Naive thymus-derived CD4-positive, alpha-beta T cell (primary cell): ENCODE measurements at regions not wholly inside any gene's neighbourhood (a gene's known extent, or its start where the extent isn't known, plus 50 kb on each side); places are given as distances from the start of the nearest gene placed in this dataset.
A peak's percentile ranks its signal among the peaks of the same experiment; 100 is the strongest.
"Not testable (repeated sequence)": the region's sequence is repeated elsewhere in the genome, so short reads cannot be mapped to it uniquely, and the experiment has no call there.

Experiments used
- ATAC-seq: fragments of 150-1000 bp; cut with Tn5 transposase; 2 replicates; pipeline ENCODE4 v1.10.0; 2021; ENCODE audit warnings: mild to moderate bottlenecking, moderate library complexity
- CTCF ChIA-PET: fragments of 350-600 bp; sonication (Branson Sonifier 250); formaldehyde crosslinking; loops from one replicate; lab custom pipeline; 2021; ENCODE audit warnings: antibody characterized with exemption; lab: Charles Lee
- POLR2A ChIA-PET: fragments of 350-600 bp; sonication (Branson Sonifier 250); formaldehyde crosslinking; loops from one replicate; lab custom pipeline; 2021; ENCODE audit warnings: antibody characterized with exemption, inconsistent platforms; lab: Charles Lee
- DNase-seq, 9 donors: peaks; one replicate each; pipeline versions ENCODE4 v3.0.0 to v3.0.0-alpha.2; 2020 to 2022; ENCODE audit warnings: mixed read lengths in 1 of 9
- H3K27ac ChIP-seq: one replicate; pipeline ENCODE4 v1.7.0; 2013; ENCODE audit warnings: mild to moderate bottlenecking, low read depth, low read length, moderate library complexity
- H3K27me3 ChIP-seq, 2 donors: one replicate each; pipeline ENCODE4 v1.7.0; 2013; ENCODE audit warnings: low read length in 2 of 2, mild to moderate bottlenecking in 2 of 2, moderate library complexity in 2 of 2; ENCODE audit not compliant: control insufficient read depth in 2 of 2, insufficient read depth in 2 of 2
- H3K36me3 ChIP-seq, 3 experiments: 1 replicate in 2 of 3; 2 replicates in 1 of 3; pipeline ENCODE4 v1.7.0; 2013; ENCODE audit warnings: low read length in 3 of 3, mild to moderate bottlenecking in 3 of 3, moderate library complexity in 1 of 3; ENCODE audit not compliant: insufficient read depth in 3 of 3, control insufficient read depth in 2 of 3
- H3K4me1 ChIP-seq, 2 donors: one replicate each; pipeline ENCODE4 v1.7.0; 2013; ENCODE audit warnings: low read length in 2 of 2, mild to moderate bottlenecking in 2 of 2, moderate library complexity in 1 of 2; ENCODE audit not compliant: control insufficient read depth in 2 of 2, insufficient read depth in 2 of 2
- H3K4me3 ChIP-seq: 2 replicates; pipeline ENCODE4 v1.7.0; 2013; ENCODE audit warnings: mild to moderate bottlenecking, low read length
- H3K9me3 ChIP-seq, 3 experiments: 1 replicate in 2 of 3; 2 replicates in 1 of 3; pipeline ENCODE4 v1.7.0; 2013; ENCODE audit warnings: low read length in 3 of 3; ENCODE audit not compliant: control insufficient read depth in 2 of 3
- H3K27ac Mint-ChIP-seq, 9 donors: one replicate each; pipeline ENCODE4 v1.8.0; 2020 to 2022; ENCODE audit warnings: mixed read lengths in 9 of 9, mild to moderate bottlenecking in 8 of 9, moderate library complexity in 5 of 9, inconsistent platforms in 2 of 9
- H3K27me3 Mint-ChIP-seq, 5 donors: one replicate each; pipeline ENCODE4 v1.8.0; 2021 to 2022; ENCODE audit warnings: mixed read lengths in 5 of 5, mild to moderate bottlenecking in 1 of 5
- H3K36me3 Mint-ChIP-seq, 5 donors: one replicate each; pipeline ENCODE4 v1.8.0; 2020 to 2022; ENCODE audit warnings: mixed read lengths in 5 of 5, mild to moderate bottlenecking in 3 of 5, inconsistent platforms in 1 of 5
- H3K4me1 Mint-ChIP-seq, 7 donors: one replicate each; pipeline ENCODE4 v1.8.0; 2020 to 2022; ENCODE audit warnings: mixed read lengths in 7 of 7, mild to moderate bottlenecking in 3 of 7, inconsistent platforms in 1 of 7
- H3K4me3 Mint-ChIP-seq, 10 donors: one replicate each; pipeline ENCODE4 v1.8.0; 2020 to 2022; ENCODE audit warnings: mild to moderate bottlenecking in 10 of 10, mixed read lengths in 10 of 10, moderate library complexity in 6 of 10, inconsistent platforms in 2 of 10
- H3K9me3 Mint-ChIP-seq, 11 donors: one replicate each; pipeline ENCODE4 v1.8.0; 2020 to 2022; ENCODE audit warnings: mixed read lengths in 11 of 11, mild to moderate bottlenecking in 4 of 11, inconsistent platforms in 1 of 11, moderate library complexity in 1 of 11
- intact Hi-C, 2 donors: fragments of 100-400 bp; cut with micrococcal nuclease; formaldehyde crosslinking; loops; one replicate each; pipeline ENCODE4 v1.15.1; 2023

- no peak for DNase-seq
- Histone ChIP-seq H3K4me3 (no peak overlapping the region), H3K27ac (no peak overlapping the region), H3K9me3 (no peaks in the 10 kb centered on the region), H3K4me1 (peaks cover 5 to 20% of the 10 kb centered on the region in 2 donors), H3K27me3 (no peaks in the 10 kb centered on the region), H3K36me3 (no peaks in the 10 kb centered on the region)
- ATAC-seq = peak; percentile 82
- CTCF ChIA-PET = interaction anchor here (1.1 kb wide), 1 partner anchor 18 kb away, joined by 3 read pairs; no protein-coding TSS in a partner anchor
- H3K27me3 Mint-ChIP-seq = no peaks in the 10 kb centered on the region
- intact Hi-C loops = loop anchor here in 1 of 2 donors (5.0 kb wide), 1 partner anchor 87 kb away; no protein-coding TSS in a partner anchor
- peak overlapping the region in 7 of 10 donors; percentile 13 to 65 (median 43) for H3K4me3 Mint-ChIP-seq
- H3K4me1 Mint-ChIP-seq = peaks cover 6 to 24% (median 16%) of the 10 kb centered on the region in 7 donors
- POLR2A ChIA-PET = interaction anchor here (0.5 to 0.8 kb wide), 2 partner anchors 14 to 149 kb away, joined by 3 read pairs; no protein-coding TSS in a partner anchor
- H3K36me3 Mint-ChIP-seq = peaks cover 0 to 5% (median 0%) of the 10 kb centered on the region in 5 donors
- peak overlapping the region in 3 of 9 donors; percentile 59 to 73 (median 65) for H3K27ac Mint-ChIP-seq
- no peaks in the 10 kb centered on the region for H3K9me3 Mint-ChIP-seq
Measured at GRCh38 chr3:177449360-177450006, 252.2 kb upstream of the TBL1XR1 start.

- Histone ChIP-seq H3K27me3 (no peaks in the 10 kb centered on the region), H3K36me3 (no peaks in the 10 kb centered on the region), H3K9me3 (no peaks in the 10 kb centered on the region), H3K4me1 (peaks cover 5 to 24% of the 10 kb centered on the region in 2 donors), H3K27ac (no peak overlapping the region), H3K4me3 (no peak overlapping the region)
- Mint-ChIP-seq H3K27me3 (no peaks in the 10 kb centered on the region), H3K27ac (no peak overlapping the region), H3K4me1 (peaks cover 6 to 24% (median 16%) of the 10 kb centered on the region in 7 donors), H3K36me3 (peaks cover 0 to 5% (median 0%) of the 10 kb centered on the region in 5 donors), H3K9me3 (peaks cover 0 to 2% (median 0%) of the 10 kb centered on the region in 11 donors), H3K4me3 (no peak overlapping the region)
- ATAC-seq (no peak), DNase-seq (no peak)
- intact Hi-C loops = no loop called here
- ChIA-PET POLR2A (no interaction called here), CTCF (no interaction called here)
Measured at GRCh38 chr3:177451301-177451750, 254.0 kb upstream of the TBL1XR1 start.

GRCh38 chr3:177451864-177452830 is 254.9 kb upstream of the TBL1XR1 start:
- Mint-ChIP-seq H3K27me3 (no peaks in the 10 kb centered on the region), H3K4me3 (no peak overlapping the region), H3K4me1 (peaks cover 6 to 24% (median 16%) of the 10 kb centered on the region in 7 donors), H3K27ac (no peak overlapping the region), H3K36me3 (peaks cover 0 to 5% (median 0%) of the 10 kb centered on the region in 5 donors), H3K9me3 (peaks cover 0 to 3% (median 0%) of the 10 kb centered on the region in 11 donors)
- Histone ChIP-seq H3K9me3 (no peaks in the 10 kb centered on the region), H3K27me3 (no peaks in the 10 kb centered on the region), H3K36me3 (no peaks in the 10 kb centered on the region), H3K4me3 (no peak overlapping the region), H3K4me1 (peaks cover 5 to 24% of the 10 kb centered on the region in 2 donors), H3K27ac (no peak overlapping the region)
- intact Hi-C loops = no loop called here
- ATAC-seq (no peak), DNase-seq (no peak)
- ChIA-PET POLR2A (no interaction called here), CTCF (no interaction called here)

GRCh38 chr3:177452831-177453450 is 255.7 kb upstream of the TBL1XR1 start:
- Mint-ChIP-seq H3K27me3 (no peaks in the 10 kb centered on the region), H3K4me1 (peaks cover 6 to 24% (median 16%) of the 10 kb centered on the region in 7 donors), H3K36me3 (peaks cover 0 to 5% (median 0%) of the 10 kb centered on the region in 5 donors), H3K9me3 (peaks cover 0 to 3% (median 0%) of the 10 kb centered on the region in 11 donors), H3K27ac (no peak overlapping the region), H3K4me3 (no peak overlapping the region)
- Histone ChIP-seq H3K27ac (no peak overlapping the region), H3K4me1 (peaks cover 5 to 24% of the 10 kb centered on the region in 2 donors), H3K9me3 (peaks cover 0 to 7% (median 0%) of the 10 kb centered on the region in 3 experiments), H3K27me3 (no peaks in the 10 kb centered on the region), H3K4me3 (no peak overlapping the region), H3K36me3 (no peaks in the 10 kb centered on the region)
- POLR2A ChIA-PET = no interaction called here
- DNase-seq = no peak
- CTCF ChIA-PET = no interaction called here
- no peak for ATAC-seq
- intact Hi-C loops = no loop called here

GRCh38 chr3:177453451-177453844 is 256.2 kb upstream of the TBL1XR1 start:
- H3K9me3 ChIP-seq = peaks cover 0 to 7% (median 0%) of the 10 kb centered on the region in 3 experiments
- H3K27me3 Mint-ChIP-seq = no peaks in the 10 kb centered on the region
- H3K36me3 ChIP-seq = no peaks in the 10 kb centered on the region
- intact Hi-C loops = no loop called here
- H3K27ac ChIP-seq = no peak overlapping the region
- ChIA-PET CTCF (no interaction called here), POLR2A (no interaction called here)
- H3K4me3 ChIP-seq = no peak overlapping the region
- no peak overlapping the region for H3K27ac Mint-ChIP-seq
- peaks cover 0 to 3% (median 0%) of the 10 kb centered on the region in 11 donors for H3K9me3 Mint-ChIP-seq
- peaks cover 6 to 19% (median 11%) of the 10 kb centered on the region in 7 donors for H3K4me1 Mint-ChIP-seq
- H3K4me3 Mint-ChIP-seq = no peak overlapping the region
- H3K4me1 ChIP-seq = peaks cover 5 to 21% of the 10 kb centered on the region in 2 donors
- H3K36me3 Mint-ChIP-seq = peaks cover 0 to 5% (median 0%) of the 10 kb centered on the region in 5 donors
- no peak for ATAC-seq
- no peaks in the 10 kb centered on the region for H3K27me3 ChIP-seq
- no peak for DNase-seq

GRCh38 chr3:177457204-177457603 is 259.9 kb upstream of the TBL1XR1 start:
- POLR2A ChIA-PET, H3K4me1 ChIP-seq, H3K4me3 Mint-ChIP-seq, H3K4me3 ChIP-seq, H3K36me3 ChIP-seq, H3K9me3 ChIP-seq, CTCF ChIA-PET, H3K27me3 ChIP-seq, H3K9me3 Mint-ChIP-seq, H3K27me3 Mint-ChIP-seq, H3K27ac ChIP-seq, ATAC-seq, H3K36me3 Mint-ChIP-seq, DNase-seq, intact Hi-C loops, H3K27ac Mint-ChIP-seq, H3K4me1 Mint-ChIP-seq: not testable (repeated sequence)
